ENCODE measurements at regions not wholly inside any gene's neighbourhood (a gene's known extent, or its start where the extent isn't known, plus 50 kb on each side); places are given as distances from the start of the nearest gene placed in this dataset.

GRCh38 chr5:145680169-145680568 lies 155.0 kb downstream of the PRELID2 start:
- no peak for TF ChIP-seq POLR2A (IDR thresholded peaks at IDR 0.05; ENCODE audit: low read length)
- TF ChIP-seq GATA1 (IDR thresholded peaks at IDR 0.05; ENCODE audit: low read depth, low read length), result no peak
